Mesendoderm (in vitro differentiated cells): ENCODE measurements at regions not wholly inside any gene's neighbourhood (a gene's known extent, or its start where the extent isn't known, plus 50 kb on each side); places are given as distances from the start of the nearest gene placed in this dataset.

Experiments
- DNase-seq: peaks from one replicate; pipeline ENCODE4 v3.0.0; 2013
- H2AK5ac ChIP-seq: 2 replicates; pipeline ENCODE4 v1.6.1; 2013; ENCODE audit warnings: low read length, inconsistent platforms
- H2BK120ac ChIP-seq: 2 replicates; pipeline ENCODE4 v1.6.1; 2013; ENCODE audit warnings: low read depth, mild to moderate bottlenecking, low read length, moderate library complexity, mixed read lengths
- H2BK15ac ChIP-seq: replicated peaks from 2 replicates; pipeline ENCODE4 v1.6.1; 2013; ENCODE audit warnings: low read depth, mild to moderate bottlenecking, moderate library complexity
- H2BK5ac ChIP-seq: 2 replicates; pipeline ENCODE4 v1.6.1; 2013; ENCODE audit warnings: low read length, inconsistent platforms
- H3K18ac ChIP-seq: 2 replicates; pipeline ENCODE4 v1.6.1; 2013; ENCODE audit warnings: mild to moderate bottlenecking, low read length, mixed read lengths
- H3K23ac ChIP-seq: one replicate; pipeline ENCODE4 v1.6.1; 2013; ENCODE audit warnings: low read length
- H3K27ac ChIP-seq: 2 replicates; pipeline ENCODE4 v1.5.1; 2013; ENCODE audit warnings: low read depth, mild to moderate bottlenecking, inconsistent platforms, low read length, moderate library complexity
- H3K27me3 ChIP-seq: 2 replicates; pipeline ENCODE4 v1.6.1; 2013; ENCODE audit warnings: low read length, control low read depth, mild to moderate bottlenecking, inconsistent platforms; ENCODE audit not compliant: insufficient read depth, poor library complexity
- H3K36me3 ChIP-seq: 2 replicates; pipeline ENCODE4 v1.6.1; 2013; ENCODE audit warnings: low read length, inconsistent platforms; ENCODE audit not compliant: control insufficient read depth, insufficient read depth
- H3K4ac ChIP-seq: one replicate; pipeline ENCODE4 v1.6.1; 2013; ENCODE audit warnings: low read depth, mild to moderate bottlenecking, low read length, moderate library complexity
- H3K4me1 ChIP-seq: 2 replicates; pipeline ENCODE4 v1.6.1; 2013; ENCODE audit warnings: low read depth, low read length, inconsistent platforms; ENCODE audit not compliant: control insufficient read depth
- H3K4me2 ChIP-seq: 2 replicates; pipeline ENCODE4 v1.6.1; 2013; ENCODE audit warnings: low read length
- H3K4me3 ChIP-seq: 2 replicates; pipeline ENCODE4 v1.5.1; 2013; ENCODE audit warnings: mild to moderate bottlenecking, low read length
- H3K56ac ChIP-seq: one replicate; pipeline ENCODE4 v1.6.1; 2013; ENCODE audit warnings: low read length
- H3K79me1 ChIP-seq: 2 replicates; pipeline ENCODE4 v1.6.1; 2013; ENCODE audit warnings: low read length, inconsistent platforms
- H3K79me2 ChIP-seq: 2 replicates; pipeline ENCODE4 v1.6.1; 2013; ENCODE audit warnings: mild to moderate bottlenecking, low read length; ENCODE audit not compliant: control insufficient read depth, insufficient read depth
- H3K9ac ChIP-seq: 2 replicates; pipeline ENCODE4 v1.6.1; 2013; ENCODE audit warnings: low read length, inconsistent platforms
- H4K5ac ChIP-seq: one replicate; pipeline ENCODE4 v1.6.1; 2013; ENCODE audit warnings: low read length
- H4K8ac ChIP-seq: one replicate; pipeline ENCODE4 v1.6.1; 2013; ENCODE audit warnings: low read depth, mild to moderate bottlenecking, control low read depth, low read length, moderate library complexity
- WGBS: extraction: QIAGEN DNeasy Blood & Tissue Kit; methylation state at CpG from one replicate; pipeline ENCODE4 v1.1.7; 2013; ENCODE audit warnings: low lambda C conversion rate, missing lambda C conversion rate; ENCODE audit not compliant: insufficient coverage; ENCODE audit errors: extremely low coverage; 5-methylcytosine and 5-hydroxymethylcytosine counted together

DNA sequence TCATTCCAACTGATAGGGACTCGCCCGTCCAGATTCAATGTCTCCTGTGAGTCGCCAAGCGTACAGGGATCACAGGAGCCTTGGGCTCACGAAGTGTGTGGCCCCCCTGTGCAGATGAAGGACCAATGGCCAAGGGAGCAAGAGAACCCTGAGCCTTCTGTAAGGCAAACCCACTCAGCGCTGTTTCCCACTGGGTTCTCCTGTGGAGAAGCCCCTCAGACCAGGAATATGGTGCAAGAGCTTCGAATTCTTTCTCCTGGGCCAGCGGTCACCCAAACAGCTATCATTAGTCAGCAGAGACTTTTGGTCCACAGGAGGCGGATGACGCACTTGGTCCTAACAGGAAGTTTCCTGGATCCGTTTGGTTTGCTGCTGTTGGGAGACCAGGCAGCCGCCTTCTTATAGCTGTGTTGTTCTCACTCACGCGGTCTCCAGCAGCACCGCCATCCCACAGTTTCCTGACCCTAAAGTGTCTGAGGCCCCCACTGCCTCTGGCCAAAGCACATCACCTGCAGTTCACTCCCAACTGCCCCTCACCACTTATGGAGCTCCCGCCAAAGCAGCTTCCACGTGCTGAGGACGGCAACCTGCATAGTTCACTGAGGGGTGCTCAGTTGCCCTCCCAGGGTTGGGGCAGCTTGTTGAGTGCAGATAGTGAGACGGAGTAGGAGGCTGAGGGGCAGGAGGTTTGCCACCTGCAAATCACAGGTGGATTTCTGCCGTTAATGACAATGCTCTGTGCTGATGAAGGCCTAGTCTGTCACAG is 268.6 kb downstream of the ERMARD start:
- no CpG with 5 or more reads among the region's 20 CpGs for WGBS
- H3K4me1 ChIP-seq: no peaks in the 10 kb centered on the region
- no peaks in the 10 kb centered on the region for H3K79me2 ChIP-seq
- no peak overlapping the region for H3K4me3 ChIP-seq
- H4K8ac ChIP-seq: no peak overlapping the region
- H2BK5ac ChIP-seq: no peak overlapping the region
- H4K5ac ChIP-seq: no peak overlapping the region
- H3K36me3 ChIP-seq: no peaks in the 10 kb centered on the region
- H3K27me3 ChIP-seq: no peaks in the 10 kb centered on the region
- H2BK15ac ChIP-seq: no peak overlapping the region
- no peak overlapping the region for H3K18ac ChIP-seq
- no peak overlapping the region for H3K9ac ChIP-seq
- no peak overlapping the region for H3K23ac ChIP-seq
- no peak overlapping the region for H3K27ac ChIP-seq
- no peak overlapping the region for H3K4me2 ChIP-seq
- H2AK5ac ChIP-seq: no peak overlapping the region
- H3K56ac ChIP-seq: no peak overlapping the region
- no peaks in the 10 kb centered on the region for H3K79me1 ChIP-seq
- no peak overlapping the region for H2BK120ac ChIP-seq
- no peak overlapping the region for H3K4ac ChIP-seq
- DNase-seq: no peak

DNA sequence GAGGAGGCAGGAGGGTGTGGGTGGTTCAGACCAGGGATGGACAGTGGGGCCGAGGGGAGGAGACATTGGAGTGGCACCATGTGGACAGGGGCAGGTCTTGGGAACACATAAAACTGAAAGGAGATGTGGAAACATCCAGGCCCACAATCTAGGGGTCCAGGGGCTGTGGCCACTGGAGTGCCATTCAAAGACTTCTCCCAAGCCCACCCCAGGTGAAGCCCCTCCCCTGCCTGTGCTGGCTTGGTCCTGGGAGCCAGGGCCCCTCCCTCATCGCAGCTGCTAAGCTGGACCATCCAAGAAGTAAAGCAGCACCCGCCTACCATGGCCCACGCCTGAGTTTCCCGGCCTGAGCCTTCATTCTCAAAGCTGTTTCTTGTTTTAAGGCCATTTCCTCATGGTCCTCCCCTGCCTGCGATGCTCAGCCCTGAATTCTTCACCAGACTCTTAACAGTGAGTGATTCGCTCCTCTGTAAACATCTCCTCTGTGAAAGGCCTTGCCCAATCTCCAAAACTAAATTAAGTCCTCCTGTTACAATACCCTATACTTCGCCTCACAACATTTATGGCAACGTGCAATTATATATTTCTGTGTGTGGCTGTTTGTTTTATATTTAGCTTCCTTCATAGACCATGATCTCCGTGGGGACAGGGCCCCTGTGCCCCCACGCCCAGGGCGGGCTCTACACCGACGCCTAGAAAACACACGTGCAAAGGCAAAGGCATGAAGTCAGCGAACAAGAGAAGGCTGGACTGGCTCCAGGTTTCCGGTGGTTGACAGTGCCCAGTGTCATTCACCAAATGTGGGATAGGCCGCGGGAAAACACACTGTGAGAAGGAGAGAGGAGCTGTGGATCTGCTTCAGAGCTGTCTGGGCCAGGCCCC is 267.8 kb downstream of the ERMARD start:
- Histone ChIP-seq H4K8ac (no peak overlapping the region), H2BK15ac (no peak overlapping the region), H3K4me2 (no peak overlapping the region), H3K79me1 (no peaks in the 10 kb centered on the region), H3K4ac (no peak overlapping the region), H3K23ac (no peak overlapping the region), H4K5ac (no peak overlapping the region), H3K4me1 (no peaks in the 10 kb centered on the region), H2AK5ac (no peak overlapping the region), H3K56ac (no peak overlapping the region), H3K18ac (no peak overlapping the region), H2BK120ac (no peak overlapping the region), H3K36me3 (no peaks in the 10 kb centered on the region), H2BK5ac (no peak overlapping the region), H3K27me3 (no peaks in the 10 kb centered on the region), H3K79me2 (no peaks in the 10 kb centered on the region), H3K4me3 (no peak overlapping the region), H3K27ac (no peak overlapping the region), H3K9ac (no peak overlapping the region)
- DNase-seq: no peak
- no CpG with 5 or more reads among the region's 19 CpGs for WGBS

DNA sequence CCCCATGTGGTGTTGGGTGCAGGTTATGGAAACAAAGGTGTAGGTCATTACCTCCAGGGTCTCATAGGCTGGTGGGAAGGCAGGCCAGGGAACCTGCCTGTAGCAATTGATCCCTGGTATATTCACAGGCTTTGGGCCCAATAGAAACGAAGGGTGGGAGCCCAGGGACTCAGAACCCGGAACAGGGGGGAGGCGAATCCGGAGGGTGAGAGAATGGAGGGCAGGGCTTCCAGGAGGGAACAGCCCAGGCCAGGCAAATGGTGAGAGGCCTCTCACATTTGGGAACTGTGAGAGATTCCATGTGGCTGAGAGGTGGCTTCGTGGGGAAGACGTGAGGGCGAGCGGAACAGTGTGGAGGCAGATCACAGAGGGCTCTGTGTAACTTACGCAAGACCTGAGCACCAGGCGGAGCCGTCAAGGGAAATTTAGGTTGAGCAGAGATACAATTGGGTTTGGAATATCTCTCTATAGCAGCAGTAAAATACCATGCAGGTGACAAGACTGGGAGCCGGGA is 267.1 kb downstream of the ERMARD start:
- Histone ChIP-seq H2BK5ac (no peak overlapping the region), H3K79me2 (no peaks in the 10 kb centered on the region), H4K5ac (no peak overlapping the region), H2AK5ac (no peak overlapping the region), H2BK15ac (no peak overlapping the region), H3K27ac (no peak overlapping the region), H3K79me1 (no peaks in the 10 kb centered on the region), H3K56ac (no peak overlapping the region), H3K23ac (no peak overlapping the region), H3K4me3 (no peak overlapping the region), H3K18ac (no peak overlapping the region), H2BK120ac (no peak overlapping the region), H4K8ac (no peak overlapping the region), H3K27me3 (no peaks in the 10 kb centered on the region), H3K4ac (no peak overlapping the region), H3K4me2 (no peak overlapping the region), H3K4me1 (no peaks in the 10 kb centered on the region), H3K36me3 (no peaks in the 10 kb centered on the region), H3K9ac (no peak overlapping the region)
- no peak for DNase-seq
- no CpG with 5 or more reads among the region's 12 CpGs for whole genome bisulfite sequencing

DNA sequence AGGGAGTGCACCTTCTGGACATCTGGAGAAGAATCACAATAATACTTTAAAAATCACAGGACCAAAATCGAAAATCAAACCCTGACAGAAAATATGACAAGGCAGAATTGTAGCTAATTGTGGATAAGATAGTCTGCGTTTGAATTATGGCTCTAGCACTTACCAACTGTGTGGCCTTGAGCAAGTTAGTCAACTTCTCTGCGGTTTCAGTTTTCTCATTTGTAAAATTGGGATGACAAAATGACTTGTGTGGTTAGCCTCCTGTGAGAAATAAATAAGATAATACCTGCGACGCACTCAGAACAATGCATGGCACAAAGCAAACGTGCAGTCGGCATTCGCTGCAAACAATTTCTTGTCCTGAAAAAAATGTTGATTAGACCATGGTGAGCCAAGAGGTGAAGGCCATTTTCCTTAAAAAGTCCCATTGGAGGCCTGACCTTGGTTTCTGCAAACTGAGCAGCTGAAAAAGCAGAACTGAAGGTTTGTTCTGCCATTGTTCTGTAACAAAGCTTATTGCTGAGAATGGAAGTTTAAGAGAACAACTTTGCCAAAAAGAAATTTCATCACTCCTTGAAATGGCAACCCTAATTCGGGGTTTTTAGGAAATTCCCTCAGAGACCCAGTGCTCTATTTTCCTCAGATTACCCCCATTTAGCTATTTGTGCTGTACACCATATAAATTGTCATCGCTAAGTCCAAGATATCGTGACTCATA is 266.3 kb downstream of the ERMARD start:
- no peak overlapping the region for H3K4me2 ChIP-seq
- no peaks in the 10 kb centered on the region for H3K36me3 ChIP-seq
- H4K8ac ChIP-seq: no peak overlapping the region
- H3K23ac ChIP-seq: no peak overlapping the region
- no peak overlapping the region for H3K56ac ChIP-seq
- H3K9ac ChIP-seq: no peak overlapping the region
- DNase-seq: no peak
- H3K79me1 ChIP-seq: no peaks in the 10 kb centered on the region
- no peak overlapping the region for H2BK120ac ChIP-seq
- H3K4me1 ChIP-seq: no peaks in the 10 kb centered on the region
- no peak overlapping the region for H2BK5ac ChIP-seq
- H3K79me2 ChIP-seq: no peaks in the 10 kb centered on the region
- no peak overlapping the region for H2AK5ac ChIP-seq
- no peak overlapping the region for H3K27ac ChIP-seq
- H3K18ac ChIP-seq: no peak overlapping the region
- WGBS: no CpG with 5 or more reads among the region's 11 CpGs
- H3K4ac ChIP-seq: no peak overlapping the region
- no peak overlapping the region for H3K4me3 ChIP-seq
- no peaks in the 10 kb centered on the region for H3K27me3 ChIP-seq
- no peak overlapping the region for H2BK15ac ChIP-seq
- no peak overlapping the region for H4K5ac ChIP-seq

DNA sequence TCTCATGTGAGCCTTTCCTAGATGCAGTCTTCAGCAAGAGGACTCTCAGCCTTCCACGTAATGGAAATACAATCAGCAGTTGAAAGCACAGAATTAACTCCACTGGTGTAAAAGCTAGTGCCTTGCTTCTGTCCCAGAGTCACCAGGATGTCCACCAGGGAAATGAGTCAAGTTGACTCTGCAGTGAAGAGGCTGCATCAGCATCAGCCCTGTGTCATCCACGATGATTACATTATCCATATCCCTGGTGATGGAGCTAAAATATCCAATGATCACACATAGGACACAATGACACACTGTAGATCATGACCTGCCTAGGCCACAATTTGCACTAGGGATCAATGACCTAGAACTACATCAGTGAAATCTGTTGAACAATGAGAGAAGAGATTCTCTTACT is 262.4 kb downstream of the ERMARD start:
- H3K23ac ChIP-seq: no peak overlapping the region
- H4K8ac ChIP-seq: no peak overlapping the region
- no peaks in the 10 kb centered on the region for H3K79me2 ChIP-seq
- H4K5ac ChIP-seq: no peak overlapping the region
- H3K4me2 ChIP-seq: no peak overlapping the region
- no peak overlapping the region for H2AK5ac ChIP-seq
- no peak overlapping the region for H3K4me3 ChIP-seq
- no peaks in the 10 kb centered on the region for H3K79me1 ChIP-seq
- H3K36me3 ChIP-seq: no peaks in the 10 kb centered on the region
- no peak overlapping the region for H3K18ac ChIP-seq
- no peak overlapping the region for H2BK15ac ChIP-seq
- H3K56ac ChIP-seq: no peak overlapping the region
- H3K27me3 ChIP-seq: no peaks in the 10 kb centered on the region
- no peak overlapping the region for H3K4ac ChIP-seq
- no peak overlapping the region for H2BK5ac ChIP-seq
- H3K27ac ChIP-seq: no peak overlapping the region
- H2BK120ac ChIP-seq: no peak overlapping the region
- H3K4me1 ChIP-seq: no peaks in the 10 kb centered on the region
- WGBS: no CpG with 5 or more reads among the region's 2 CpGs
- DNase-seq: no peak
- H3K9ac ChIP-seq: no peak overlapping the region
